HCEC 1CT (cell line): ENCODE measurements at regions not wholly inside any gene's neighbourhood (a gene's known extent, or its start where the extent isn't known, plus 50 kb on each side); places are given as distances from the start of the nearest gene placed in this dataset.
A peak's percentile ranks its signal among the peaks of the same experiment; 100 is the strongest.
"Not testable (repeated sequence)": the region's sequence is repeated elsewhere in the genome, so short reads cannot be mapped to it uniquely, and the experiment has no call there.

ENCODE experiments used
- DNase-seq: peaks from one replicate; pipeline ENCODE4 v3.0.0-alpha.2; 2017

DNA sequence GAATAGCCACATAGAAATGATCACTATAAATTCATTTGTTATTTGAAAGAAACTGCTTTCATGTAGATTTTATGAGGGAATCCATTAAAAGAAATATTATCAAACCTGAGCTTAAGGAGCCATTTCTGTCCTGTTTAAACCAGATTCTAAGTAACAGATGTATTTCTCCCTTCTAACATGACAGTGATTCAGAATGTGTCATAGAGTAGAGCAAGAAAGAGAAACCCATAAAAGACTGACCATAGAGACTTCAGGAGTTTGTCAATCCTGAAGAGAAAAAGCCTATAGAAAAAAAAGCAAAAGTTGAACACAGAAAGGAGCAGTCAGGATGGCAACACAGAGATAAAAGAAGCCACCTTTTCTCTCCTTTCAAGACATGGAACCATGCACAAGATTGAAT is 390.6 kb downstream of the PRIM2 start:
- peak; percentile 78 for DNase-seq

DNA sequence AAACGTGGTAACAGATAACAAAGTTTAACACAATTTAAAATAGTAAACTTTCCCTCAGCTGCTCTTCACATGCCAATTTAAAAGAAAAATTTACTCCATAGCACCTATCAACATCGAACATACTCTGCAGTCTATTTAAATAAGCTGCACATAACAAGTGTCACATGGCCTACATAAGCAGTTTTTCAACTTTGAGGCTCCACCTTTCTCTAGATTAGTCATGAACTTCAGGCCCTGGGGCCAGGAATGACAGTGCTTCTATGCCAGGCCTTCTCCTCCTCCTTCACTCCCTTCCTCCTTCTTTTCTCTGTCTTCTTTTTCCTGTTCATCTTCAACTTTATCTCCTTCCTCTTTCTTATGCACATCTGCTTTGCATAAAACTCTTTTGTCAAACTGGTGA is 405.1 kb downstream of the PRIM2 start:
- peak; percentile 1 for DNase-seq

DNA sequence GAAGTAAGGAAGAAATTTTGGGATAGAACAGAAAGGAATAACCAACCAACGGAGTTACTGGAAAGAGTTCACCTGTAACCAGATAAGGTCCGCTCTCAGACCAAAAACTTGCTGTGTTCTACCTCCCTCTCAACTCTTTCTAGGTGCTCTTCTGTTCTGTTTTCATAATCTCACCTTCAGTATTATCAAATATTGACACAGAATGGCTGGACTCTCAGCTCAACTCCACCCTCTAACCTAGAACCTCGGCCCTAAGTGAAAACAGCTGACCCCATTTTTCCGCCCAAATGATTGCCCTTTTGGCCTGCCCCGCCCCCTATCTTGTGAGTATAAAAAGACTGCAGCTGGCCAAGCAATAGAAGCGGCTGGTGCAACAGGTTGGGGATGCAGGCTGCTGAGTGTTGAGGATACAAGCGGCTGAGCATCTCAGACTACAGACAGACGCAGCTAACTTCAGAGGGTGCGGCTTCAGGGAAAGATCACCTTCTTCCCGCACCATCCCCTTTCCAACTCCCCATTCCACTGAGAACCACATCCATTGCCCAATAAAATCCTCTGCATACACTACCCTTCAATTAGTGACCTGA is 406.5 kb downstream of the PRIM2 start:
- DNase-seq: not testable (repeated sequence)

DNA sequence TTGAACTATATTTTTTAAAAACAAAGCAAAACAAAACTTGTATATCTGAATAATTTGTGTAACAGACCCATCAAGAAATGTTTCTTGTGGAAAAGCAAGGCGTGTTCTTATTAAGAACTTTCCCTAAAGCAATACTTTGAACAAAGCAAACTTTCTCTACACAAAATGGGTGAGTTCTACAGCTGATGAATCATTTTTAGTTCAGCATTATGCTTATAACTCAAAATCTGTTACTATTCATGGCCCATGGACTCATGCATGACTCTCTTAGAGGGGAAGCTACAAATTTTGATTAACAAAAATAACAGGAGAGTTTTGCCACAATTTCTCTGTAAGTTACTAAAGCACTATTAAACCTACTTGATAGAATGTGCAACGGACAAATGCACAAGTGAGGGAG is 412.0 kb downstream of the PRIM2 start:
- DNase-seq: not testable (repeated sequence)

DNA sequence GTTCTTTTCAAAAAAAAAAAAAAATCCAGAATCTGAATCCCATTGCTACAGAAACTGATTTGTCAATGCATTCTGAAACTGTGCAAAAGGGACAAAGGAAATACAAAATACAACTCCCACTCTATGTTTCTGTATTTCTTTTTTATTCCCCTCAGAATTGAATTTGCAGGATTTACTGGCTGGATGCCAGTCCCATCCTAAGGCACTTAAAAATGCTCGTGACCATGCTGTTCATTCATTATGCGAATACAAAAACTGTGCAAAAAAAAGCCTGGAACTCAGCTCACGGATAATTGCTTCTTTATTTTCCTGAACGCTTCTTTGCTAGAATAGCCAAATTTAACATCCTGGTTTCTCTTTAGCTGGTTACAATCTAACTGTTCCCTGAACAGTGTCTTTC is 413.3 kb downstream of the PRIM2 start:
- DNase-seq: not testable (repeated sequence)

DNA sequence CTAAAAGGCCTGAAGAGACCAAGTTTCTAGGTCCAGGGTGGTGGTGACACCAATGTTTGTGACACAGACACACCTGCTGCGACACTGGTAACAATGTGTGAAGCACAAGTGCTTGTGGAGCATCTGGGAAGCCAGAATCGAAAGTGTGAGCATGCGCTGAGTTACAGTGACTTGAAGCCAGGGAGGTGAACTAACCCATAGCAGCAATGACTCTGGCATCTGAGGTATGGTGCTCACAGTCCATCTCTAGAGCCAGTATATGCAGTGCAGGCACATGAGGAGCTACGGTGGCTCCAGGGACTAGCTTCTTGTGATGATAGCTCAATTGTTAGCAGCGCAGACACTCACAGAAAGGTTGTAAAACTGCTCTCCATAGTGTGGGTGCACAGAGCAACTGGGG is 430.3 kb downstream of the PRIM2 start:
- DNase-seq: not testable (repeated sequence)

DNA sequence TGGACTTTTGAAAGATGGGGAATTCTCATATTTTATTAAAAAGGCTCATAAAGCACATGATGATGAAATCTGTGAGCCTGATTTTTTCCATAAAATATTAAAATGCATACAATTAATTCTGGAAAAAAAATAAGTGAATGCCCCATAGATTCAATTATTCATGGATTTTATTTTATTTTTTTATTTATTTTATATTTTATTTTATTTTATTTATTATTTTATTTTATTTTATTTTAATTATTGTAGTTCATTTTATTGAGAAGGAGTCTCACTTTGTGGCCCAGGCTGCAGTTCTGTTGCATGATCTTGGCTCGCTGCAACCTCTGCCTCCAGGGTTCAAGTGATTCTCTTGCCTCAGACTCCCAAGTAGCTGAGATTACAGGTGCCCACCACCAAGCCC is 442.4 kb downstream of the PRIM2 start:
- not testable (repeated sequence) for DNase-seq

DNA sequence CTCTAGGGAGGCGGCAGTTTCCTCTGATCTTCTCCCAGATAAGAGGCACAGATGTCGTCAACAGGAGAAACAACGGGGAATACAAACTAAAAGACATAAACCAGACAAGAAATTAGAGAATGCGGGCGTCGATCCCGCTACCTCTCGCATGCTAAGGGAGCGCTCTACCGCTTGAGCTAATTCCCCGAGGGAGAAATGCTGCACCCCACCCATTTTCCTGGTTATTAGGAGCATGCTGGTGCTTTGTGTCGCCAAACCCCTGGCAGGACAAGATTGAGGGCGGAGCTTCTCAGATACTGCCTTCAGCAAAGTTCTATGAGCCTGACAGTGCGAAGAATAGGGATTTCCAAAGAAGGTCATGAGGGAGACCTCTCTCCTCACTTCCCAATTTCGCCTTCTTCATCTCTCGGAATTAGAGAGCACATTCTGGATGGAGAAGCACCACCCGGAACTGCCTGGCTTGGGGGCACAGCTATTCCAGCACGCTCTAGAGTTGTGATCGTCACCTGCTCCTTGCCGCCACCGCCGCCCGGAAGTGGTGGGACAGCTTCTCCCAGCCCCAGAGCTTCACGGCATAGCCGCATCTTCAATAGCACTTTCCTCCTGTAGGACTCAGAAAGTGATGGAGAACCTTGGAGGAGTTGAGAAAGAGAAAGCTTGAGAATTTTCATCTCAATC is 475.4 kb downstream of the PRIM2 start:
- DNase-seq: not testable (repeated sequence)

DNA sequence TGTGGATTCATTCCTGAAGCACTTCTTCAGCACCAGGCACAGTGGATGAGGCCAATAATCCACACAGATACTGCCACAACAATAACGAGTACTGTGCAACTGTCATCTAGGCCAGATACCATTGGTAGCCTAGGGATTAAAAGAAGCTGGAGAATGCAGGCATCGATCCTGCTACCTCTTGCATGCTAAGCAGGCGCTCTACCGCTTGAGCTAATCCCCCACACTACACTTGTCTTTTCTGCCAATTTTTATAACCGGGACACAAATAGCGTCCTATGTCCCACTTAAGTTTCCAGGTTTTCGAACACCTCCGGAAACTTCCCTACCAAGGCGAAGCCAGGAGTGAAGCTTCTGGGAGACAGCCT is 475.9 kb downstream of the PRIM2 start:
- peak; percentile 20 for DNase-seq

DNA sequence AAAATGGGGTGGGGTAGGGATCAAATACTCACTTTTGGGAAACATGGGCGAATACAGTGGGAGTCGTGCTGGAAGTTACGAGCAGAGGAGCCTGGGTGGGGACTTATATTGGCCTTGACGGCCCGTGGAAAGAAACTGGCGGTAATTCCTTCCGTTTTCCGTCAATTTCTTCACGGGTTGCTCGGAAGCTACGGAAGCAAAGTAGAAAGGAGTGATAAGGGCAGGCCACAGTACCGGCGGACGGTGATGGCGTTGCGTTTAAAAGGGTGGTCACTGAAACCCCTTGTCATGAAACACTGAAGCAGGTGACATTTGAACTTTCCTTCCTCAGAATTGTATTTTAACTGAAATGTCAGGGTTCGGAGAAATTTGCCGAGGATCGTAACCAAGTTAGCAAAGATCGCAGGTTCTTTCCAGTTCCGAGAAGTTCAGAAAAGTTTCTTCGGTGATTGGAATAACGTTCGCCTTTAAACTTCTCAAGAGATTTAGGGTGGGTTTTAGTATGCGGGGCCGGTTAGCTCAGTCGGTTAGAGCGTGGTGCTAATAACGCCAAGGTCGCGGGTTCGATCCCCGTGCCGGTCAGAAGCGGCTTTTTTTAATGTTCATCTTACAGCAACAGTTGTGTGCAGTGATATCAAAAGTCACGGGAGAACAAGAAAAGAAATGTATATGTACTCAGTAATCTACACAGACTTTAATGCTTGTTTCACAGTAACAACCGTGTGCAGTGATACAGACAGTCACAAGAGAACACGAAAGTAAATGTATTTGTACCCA is 482.5 kb downstream of the PRIM2 start:
- DNase-seq: peak; percentile 73

DNA sequence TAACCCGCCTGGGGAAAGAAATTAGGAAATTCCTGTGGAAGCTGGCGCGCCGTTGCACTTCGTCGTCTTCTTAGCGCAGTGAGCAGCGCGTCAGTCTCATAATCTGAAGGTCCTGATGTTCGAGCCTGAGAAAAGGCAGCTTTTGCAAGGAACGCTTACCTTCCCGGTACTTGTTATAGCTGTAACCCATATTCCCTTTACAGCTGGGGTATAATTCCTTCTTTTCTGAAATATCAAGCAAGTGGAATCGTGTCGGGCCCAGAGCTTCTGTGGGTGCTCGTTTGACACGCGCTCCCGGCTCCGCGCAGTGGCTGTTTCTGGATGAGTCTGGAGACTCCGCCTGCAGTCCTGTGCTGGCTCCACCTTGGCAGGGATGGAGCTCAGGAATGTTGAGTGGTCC is 491.2 kb downstream of the PRIM2 start:
- DNase-seq: peak; percentile 42

DNA sequence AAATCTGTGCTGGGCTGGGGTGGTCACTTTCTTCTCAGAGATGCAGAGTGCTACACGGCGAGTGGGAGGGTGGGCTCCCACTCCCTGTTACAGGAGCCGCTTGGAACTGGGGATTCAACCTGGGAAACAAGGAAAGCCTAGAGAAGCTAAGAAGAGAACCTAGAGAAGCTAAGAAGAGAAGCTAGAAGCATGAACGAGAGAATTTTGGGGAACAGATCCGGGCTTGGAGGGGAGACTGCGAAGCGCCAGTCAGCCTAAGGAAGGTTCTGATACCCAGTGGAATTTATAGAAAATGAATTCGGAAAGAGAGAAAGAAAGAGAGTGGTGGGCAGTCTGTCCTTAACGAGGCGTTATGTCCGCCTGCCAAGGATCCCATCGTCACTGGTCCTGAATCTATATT is 492.0 kb downstream of the PRIM2 start:
- not testable (repeated sequence) for DNase-seq

DNA sequence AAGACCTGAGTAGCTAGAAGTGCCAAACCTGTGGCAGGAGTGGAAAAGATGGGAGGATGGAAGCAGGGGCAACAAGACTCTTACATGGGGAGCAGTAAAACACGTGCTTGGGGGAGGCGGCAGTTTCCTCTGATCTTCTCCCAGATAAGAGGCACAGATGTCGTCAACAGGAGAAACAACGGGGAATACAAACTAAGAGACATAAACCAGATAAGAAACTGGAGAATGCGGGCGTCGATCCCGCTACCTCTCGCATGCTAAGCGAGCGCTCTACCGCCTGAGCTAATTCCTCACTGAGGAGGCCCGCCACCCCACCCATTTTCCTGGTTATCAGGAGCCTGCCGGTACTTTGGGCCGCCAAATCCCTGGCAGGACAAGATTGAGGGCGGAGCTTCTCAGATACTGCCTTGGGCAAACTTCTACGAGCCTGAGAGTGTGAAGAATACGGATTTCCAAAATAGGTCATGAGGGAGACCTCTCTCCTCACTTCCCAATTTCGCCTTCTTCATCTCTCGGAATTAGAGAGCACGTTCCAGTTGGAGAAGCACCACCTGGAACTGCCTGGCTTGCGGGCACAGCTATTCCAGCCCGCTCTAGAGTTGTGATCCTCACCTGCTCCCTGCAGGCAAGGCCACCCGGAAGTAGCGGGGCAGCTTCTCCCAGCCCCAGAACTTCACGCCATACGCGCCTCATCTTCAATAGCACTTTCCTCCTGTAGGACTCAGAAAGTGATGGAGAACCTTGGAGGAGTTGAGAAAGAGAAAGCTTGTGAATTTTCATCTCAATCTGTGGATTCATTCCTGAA is 496.0 kb downstream of the PRIM2 start:
- peak; percentile 13 for DNase-seq

DNA sequence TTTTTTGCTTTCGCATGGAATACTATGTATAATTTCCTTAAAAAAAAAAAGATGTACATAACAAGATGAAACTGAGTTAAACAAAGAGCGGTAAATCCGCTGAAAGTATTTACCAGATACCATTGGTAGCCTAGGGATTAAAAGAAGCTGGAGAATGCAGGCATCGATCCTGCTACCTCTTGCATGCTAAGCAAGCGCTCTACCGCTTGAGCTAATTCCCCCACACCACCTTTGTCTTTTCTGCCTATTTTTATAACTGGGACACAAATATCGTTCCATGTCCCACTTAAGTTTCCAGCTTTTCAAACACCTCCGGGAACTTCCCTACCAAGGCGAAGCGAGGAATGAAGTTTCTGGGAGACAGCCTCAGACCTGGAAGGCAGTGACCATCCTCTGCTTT is 498.4 kb downstream of the PRIM2 start:
- DNase-seq: not testable (repeated sequence)

DNA sequence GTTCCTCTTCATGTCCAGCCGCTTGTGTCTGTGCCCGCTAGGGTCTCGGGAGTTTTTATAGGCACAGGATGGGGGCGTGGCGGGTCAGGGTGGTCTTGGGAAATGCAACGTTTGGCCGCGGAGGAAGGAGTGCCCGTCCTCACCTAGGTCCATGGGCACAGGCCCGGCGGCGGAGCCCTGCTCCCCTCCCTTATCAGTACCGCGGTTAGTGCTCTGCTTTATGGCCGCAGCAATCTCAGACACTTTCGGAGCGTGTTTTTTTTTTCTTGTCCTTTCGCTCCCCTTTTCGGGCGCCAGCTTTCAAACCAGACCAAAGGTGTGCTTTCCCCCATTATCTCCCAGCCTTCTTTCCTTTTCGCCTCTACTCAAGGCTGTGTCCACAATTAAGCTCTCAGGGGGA is 503.9 kb downstream of the PRIM2 start:
- not testable (repeated sequence) for DNase-seq

DNA sequence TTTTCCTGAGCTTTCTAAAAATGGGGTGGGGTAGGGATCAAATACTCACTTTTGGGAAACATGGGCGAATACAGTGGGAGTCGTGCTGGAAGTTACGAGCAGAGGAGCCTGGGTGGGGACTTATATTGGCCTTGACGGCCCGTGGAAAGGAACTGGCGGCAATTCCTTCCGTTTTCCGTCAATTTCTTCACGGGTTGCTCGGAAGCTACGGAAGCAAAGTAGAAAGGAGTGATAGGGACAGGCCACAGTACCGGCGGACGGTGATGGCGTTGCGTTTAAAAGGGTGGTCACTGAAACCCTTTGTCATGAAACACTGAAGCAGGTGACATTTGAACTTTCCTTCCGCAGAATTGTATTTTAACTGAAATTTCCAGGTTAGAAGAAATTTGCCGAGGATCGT is 505.0 kb downstream of the PRIM2 start:
- DNase-seq: not testable (repeated sequence)

DNA sequence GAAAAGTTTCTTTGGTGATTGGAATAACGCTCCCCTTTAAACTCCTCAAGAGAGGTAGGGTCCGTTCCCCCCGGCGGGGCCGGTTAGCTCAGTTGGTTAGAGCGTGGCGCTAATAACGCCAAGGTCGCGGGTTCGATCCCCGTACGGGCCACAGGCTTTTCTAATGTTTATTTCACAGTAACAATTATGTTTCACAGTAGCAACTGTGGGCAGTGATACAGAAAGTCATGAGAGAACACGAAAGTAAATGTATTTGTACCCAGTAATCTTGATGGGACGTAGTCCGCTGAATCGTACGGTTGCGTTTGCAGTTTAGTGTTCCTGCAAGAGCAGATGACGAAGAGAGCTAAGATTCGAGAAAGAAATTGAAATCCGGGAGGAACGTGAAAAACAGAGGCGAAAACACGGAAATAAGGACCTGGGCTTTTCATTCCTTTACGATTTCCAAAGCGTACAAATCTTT is 505.5 kb downstream of the PRIM2 start:
- DNase-seq: no peak

DNA sequence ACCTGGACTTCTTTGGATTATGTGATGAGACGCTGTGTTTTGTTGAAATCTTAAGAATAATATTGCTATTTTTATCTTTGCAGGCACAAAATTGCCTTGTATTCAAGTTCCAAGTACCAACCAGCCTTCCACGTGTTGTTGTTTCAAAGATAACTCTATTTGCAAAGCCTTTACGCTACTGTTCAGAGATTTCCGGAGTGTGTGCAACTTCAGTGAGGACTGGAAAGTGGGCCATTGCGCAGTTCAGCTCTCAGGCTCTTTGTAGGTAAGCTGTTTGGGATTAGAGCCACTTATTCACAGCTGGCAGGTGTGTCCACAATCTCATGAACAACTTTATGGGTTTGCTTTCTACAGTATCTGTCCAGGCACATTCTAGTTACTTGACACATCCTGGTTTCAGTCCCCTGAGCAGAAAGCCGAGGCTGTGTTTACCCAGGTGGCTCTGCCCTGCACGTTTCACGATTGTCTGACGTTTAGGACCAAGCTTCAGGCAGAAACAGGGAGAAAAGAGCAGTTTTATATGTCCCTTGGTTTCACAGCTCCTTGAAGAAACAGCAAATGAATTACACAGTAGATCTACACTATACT is 520.3 kb downstream of the PRIM2 start:
- DNase-seq: not testable (repeated sequence)

DNA sequence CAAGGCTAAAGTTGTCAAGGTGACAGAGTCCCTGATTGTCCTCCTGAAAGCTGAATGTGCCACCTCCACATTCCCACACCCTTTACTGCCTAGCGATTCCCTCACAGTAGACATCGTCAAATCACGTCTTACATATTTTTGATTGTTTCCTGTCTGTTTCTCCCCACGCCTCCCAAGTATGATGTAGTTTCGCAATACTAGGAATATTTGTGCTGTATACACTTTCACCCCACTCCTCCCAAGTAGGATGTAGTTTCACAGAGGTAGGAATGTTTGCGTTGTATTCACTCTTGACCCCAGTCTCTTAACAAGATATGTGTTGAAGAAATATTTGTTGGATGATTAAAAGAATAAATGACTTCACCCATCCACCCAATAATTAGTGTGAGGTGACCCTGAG is 524.1 kb downstream of the PRIM2 start:
- not testable (repeated sequence) for DNase-seq

DNA sequence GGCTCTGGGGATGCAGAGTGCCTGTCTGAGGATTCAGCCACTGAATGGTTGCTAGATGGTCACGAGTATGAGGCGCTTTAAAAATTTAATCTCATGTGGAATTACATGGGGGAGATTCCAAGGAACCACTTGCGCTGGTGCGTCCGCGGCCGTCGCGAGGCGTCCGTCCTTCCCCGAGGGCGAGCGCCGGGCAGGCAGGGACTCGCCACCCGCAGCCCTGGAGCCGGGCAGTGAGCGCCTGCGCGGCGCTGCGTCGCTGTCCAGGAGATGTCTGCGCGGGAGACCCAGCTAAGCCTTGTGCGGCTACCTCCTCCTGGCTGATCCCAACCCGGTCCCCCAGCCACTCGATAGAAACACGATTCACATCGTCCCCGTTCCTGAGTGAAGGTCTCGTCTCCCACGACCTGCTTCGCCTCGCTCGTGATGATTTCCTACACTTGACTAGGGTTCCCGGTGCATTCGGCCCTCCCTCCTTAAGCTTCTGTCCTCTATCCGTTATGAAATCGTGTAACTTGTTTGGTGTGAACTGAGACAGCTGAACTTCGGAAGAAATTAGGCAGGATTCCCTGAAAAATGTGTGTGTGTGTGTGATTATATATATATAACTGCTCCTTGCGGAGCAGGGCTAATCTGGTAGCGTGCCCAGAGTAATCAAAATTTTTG is 536.4 kb downstream of the PRIM2 start:
- not testable (repeated sequence) for DNase-seq

DNA sequence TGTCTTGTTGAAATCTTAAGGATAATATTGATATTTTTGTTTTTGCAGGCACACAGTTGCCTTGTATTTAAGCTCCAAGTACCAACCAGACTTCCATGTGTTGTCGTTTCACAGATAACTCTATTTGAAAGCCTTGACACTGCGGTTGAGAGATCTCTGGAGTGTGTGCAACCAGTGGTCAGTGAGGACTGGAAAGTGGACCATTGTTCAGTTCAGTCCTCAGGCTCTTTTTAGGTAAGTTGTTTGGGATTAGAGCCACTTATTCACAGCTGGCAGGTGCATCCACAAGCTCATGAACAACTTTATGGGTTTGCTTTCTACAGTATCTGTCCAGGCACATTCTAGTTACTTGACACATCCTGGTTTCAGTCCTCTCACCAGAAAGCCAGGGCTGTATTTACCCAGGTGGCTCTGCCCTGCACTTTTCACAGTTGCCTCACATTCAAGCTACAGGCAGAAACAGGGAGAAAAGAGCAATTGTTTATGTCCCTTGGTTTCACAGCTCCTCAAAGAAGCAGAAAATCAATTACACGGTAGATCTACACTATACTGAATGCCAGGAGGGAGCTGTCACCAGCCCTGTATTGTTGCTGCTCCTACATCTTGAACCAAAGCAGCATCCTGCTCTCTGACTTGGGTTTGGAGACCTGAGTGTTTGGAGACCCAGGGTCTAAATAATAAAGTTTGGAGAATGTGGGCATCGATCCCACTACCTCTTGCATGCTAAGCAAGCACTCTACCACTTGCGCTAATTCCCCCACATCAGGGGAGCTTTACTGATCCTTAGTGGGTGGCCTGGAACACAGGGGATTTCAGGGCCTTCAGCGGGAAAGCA is 543.3 kb downstream of the PRIM2 start:
- not testable (repeated sequence) for DNase-seq
